Glomerular visceral epithelial cell (primary cell): ENCODE measurements at regions not wholly inside any gene's neighbourhood (a gene's known extent, or its start where the extent isn't known, plus 50 kb on each side); places are given as distances from the start of the nearest gene placed in this dataset.

ENCODE experiments used
- DNase-seq: peaks from one replicate; pipeline ENCODE4 v3.0.0-alpha.2; 2016; ENCODE audit errors: extremely low spot score

GRCh38 chr3:178480795-178481194 is 55.4 kb upstream of the KCNMB2 start:
- DNase-seq = no peak

- peak; percentile 66 for DNase-seq
These were observed 53.3 kb upstream of the KCNMB2 start for GRCh38 chr3:178482981-178483380.

GRCh38 chr3:178483704-178484103 is 52.5 kb upstream of the KCNMB2 start:
- DNase-seq = no peak

DNA sequence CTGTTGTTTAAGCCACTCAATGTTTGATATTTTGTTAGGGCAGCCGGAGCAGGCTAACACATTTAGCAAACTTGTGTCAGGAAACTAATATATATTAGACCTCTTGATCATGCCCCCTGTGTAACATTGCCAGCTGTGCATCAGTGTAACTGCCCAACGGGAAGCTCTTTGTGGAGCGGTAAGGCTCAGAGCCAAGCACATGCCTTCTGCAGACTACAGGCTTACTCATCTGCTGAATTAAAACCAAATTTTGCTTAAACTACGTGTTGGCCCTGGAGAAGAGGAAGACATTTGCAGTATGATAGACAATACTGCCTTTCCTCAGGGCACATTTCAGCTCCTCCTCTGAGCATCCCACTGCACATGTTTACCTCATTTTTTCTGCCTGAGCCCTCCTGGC is 50.5 kb upstream of the KCNMB2 start:
- DNase-seq = no peak
